GM10248 (cell line): ENCODE measurements at regions not wholly inside any gene's neighbourhood (a gene's known extent, or its start where the extent isn't known, plus 50 kb on each side); places are given as distances from the start of the nearest gene placed in this dataset.

ENCODE experiments used
- CTCF ChIA-PET: fragments of 300-600 bp; sonication (Branson Sonifier 250); formaldehyde crosslinking; extraction: SDS; loops from one replicate; lab custom pipeline; 2021; ENCODE audit warnings: antibody characterized with exemption; lab: Yijun Ruan, JAX
- POLR2A ChIA-PET: fragments of 350-650 bp; sonication (Branson Sonifier 250); formaldehyde crosslinking; extraction: SDS; loops from one replicate; lab custom pipeline; 2020; ENCODE audit warnings: antibody characterized with exemption; lab: Yijun Ruan, JAX
- DNase-seq: peaks from one replicate; pipeline ENCODE4 v3.0.0; 2012; ENCODE audit errors: extremely low spot score
- TF ChIP-seq, protein P1 (sequence below): IDR thresholded peaks from 2 replicates; pipeline ENCODE4 v1.5.1; 2012; ENCODE audit warnings: mild to moderate bottlenecking, low read depth; ENCODE audit errors: extremely low read depth, missing control alignments, control extremely low read depth

DNA sequence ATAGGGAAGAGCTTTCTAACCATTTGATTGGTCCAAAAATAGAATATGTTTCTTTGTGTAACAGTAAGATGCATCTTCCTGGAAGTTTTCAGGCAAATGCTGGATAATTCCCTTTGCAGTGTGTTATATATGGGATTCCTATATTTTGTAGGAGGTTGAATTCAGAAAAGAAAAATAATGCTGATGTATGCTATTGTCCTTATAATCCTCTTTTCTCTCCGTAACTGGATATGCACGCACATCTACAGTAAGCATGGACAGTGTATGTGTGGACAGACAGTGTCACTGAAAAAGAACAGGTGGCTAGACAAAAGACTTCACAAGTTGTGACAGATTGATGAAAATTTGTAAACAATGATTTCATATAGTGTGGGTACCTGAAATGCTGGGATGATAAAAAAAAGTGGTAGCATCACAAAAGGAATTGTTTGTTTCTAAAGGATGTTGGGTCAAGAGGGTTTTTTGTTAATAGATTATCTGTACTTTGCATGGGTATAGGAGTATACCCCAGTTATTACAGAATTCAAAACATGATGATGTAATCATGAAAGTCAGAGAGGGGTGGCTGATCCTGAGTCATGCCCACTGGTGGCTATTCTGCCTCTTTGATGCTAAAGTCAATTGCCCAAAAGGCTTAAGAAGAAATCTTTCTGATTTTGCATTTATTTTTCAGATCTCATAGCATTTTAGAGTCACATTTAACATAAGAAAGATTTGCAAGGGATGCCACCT is 160.7 kb upstream of the TMTC1 start:
- ChIA-PET CTCF (no interaction called here), POLR2A (no interaction called here)
- TF ChIP-seq, protein P1, sequence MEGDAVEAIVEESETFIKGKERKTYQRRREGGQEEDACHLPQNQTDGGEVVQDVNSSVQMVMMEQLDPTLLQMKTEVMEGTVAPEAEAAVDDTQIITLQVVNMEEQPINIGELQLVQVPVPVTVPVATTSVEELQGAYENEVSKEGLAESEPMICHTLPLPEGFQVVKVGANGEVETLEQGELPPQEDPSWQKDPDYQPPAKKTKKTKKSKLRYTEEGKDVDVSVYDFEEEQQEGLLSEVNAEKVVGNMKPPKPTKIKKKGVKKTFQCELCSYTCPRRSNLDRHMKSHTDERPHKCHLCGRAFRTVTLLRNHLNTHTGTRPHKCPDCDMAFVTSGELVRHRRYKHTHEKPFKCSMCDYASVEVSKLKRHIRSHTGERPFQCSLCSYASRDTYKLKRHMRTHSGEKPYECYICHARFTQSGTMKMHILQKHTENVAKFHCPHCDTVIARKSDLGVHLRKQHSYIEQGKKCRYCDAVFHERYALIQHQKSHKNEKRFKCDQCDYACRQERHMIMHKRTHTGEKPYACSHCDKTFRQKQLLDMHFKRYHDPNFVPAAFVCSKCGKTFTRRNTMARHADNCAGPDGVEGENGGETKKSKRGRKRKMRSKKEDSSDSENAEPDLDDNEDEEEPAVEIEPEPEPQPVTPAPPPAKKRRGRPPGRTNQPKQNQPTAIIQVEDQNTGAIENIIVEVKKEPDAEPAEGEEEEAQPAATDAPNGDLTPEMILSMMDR = no peak
- no peak for DNase-seq

GRCh38 chr12:29943683-29944082 is 159.9 kb upstream of the TMTC1 start:
- ChIA-PET POLR2A (no interaction called here), CTCF (no interaction called here)
- TF ChIP-seq, protein P1 = no peak
- DNase-seq = no peak

- POLR2A ChIA-PET = no interaction called here
- CTCF ChIA-PET = interaction anchor here (0.8 kb wide), 1 partner anchor 9 kb away, joined by 4 read pairs; no protein-coding TSS in a partner anchor
- TF ChIP-seq, protein P1 = no peak
- DNase-seq = no peak
These were observed 157.1 kb upstream of the TMTC1 start for GRCh38 chr12:29940811-29941210.

- TF ChIP-seq, protein P1 = no peak
- ChIA-PET POLR2A (no interaction called here), CTCF (no interaction called here)
- no peak for DNase-seq
These were observed 146.8 kb upstream of the TMTC1 start for GRCh38 chr12:29930503-29930902.

GRCh38 chr12:29929295-29929694 is 145.6 kb upstream of the TMTC1 start:
- TF ChIP-seq, protein P1 = no peak
- no peak for DNase-seq
- CTCF ChIA-PET = no interaction called here
- POLR2A ChIA-PET = no interaction called here

DNA sequence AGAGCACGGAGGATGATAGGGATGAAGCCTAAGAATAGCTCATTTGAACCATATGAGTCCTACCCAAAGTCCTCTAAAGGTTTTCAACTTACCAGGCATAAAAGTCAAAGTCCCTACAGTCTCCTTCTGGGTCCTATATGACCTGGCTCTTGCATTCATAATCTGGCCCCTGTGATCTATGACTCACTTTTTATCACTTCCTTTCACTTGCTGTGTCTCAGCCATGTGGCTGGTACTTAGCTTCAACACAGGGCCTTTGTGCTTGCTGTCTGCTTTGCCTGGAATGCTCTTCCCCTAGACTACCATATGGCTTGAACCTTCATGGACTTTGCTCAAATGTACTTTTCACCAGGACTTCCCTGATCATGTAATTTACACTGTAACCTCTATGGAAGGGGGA is 137.6 kb upstream of the TMTC1 start:
- ChIA-PET CTCF (no interaction called here), POLR2A (no interaction called here)
- TF ChIP-seq, protein P1 = no peak
- DNase-seq = no peak

DNA sequence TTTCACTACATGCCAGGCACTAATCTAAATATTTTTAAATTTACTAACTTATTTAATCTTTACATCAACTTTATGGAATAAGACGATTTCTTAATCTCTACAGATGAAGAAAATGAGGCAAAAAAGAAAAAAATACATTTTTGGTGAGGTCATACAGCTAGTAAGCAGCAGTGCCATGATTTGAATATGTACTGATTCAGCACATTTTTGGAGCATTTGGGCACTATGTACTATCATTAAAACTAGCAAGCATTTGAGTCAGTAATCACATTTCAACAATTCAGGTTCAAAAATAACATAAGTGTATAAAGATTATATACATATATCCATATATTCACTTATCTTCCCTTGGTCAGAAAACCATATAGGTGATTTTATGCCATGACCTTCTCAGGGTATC is 124.4 kb upstream of the TMTC1 start:
- POLR2A ChIA-PET = no interaction called here
- CTCF ChIA-PET = no interaction called here
- TF ChIP-seq, protein P1 = no peak
- no peak for DNase-seq
